Brain microvascular endothelial cell (primary cell): ENCODE measurements at regions not wholly inside any gene's neighbourhood (a gene's known extent, or its start where the extent isn't known, plus 50 kb on each side); places are given as distances from the start of the nearest gene placed in this dataset.

ENCODE experiments used
- DNase-seq: peaks from one replicate; pipeline ENCODE4 v3.0.0-alpha.2; 2020
- H3K27ac ChIP-seq: fragments of 250-450 bp; sonication (Bioruptor Pico); 2 replicates; pipeline ENCODE4 v1.5.1; 2020; ENCODE audit warnings: mild to moderate bottlenecking, moderate library complexity
- H3K27me3 ChIP-seq: fragments of 250-450 bp; sonication (Bioruptor Pico); replicated peaks from 2 replicates; pipeline ENCODE4 v1.5.1; 2020; ENCODE audit warnings: mild to moderate bottlenecking
- H3K36me3 ChIP-seq: fragments of 250-450 bp; sonication (Bioruptor Pico); replicated peaks from 2 replicates; pipeline ENCODE4 v1.5.1; 2020; ENCODE audit warnings: mild to moderate bottlenecking
- H3K4me3 ChIP-seq: 2 replicates; pipeline ENCODE4 v1.5.1; 2011; ENCODE audit warnings: low read depth, mild to moderate bottlenecking, control low read depth, low read length, moderate library complexity
- in situ Hi-C: cut with HindIII; loops from 2 replicates; pipeline ENCODE4 v1.10.0; 2017; ENCODE audit warnings: low sequenced_read_pairs, low pct_ligation_motif_present
- TF ChIP-seq, protein P1 (sequence below): IDR thresholded peaks from 2 replicates; pipeline ENCODE4 v1.5.1; 2011; ENCODE audit warnings: low read depth, mild to moderate bottlenecking, moderate library complexity, low read length, control low read depth, inconsistent platforms; ENCODE audit errors: missing control alignments

DNA sequence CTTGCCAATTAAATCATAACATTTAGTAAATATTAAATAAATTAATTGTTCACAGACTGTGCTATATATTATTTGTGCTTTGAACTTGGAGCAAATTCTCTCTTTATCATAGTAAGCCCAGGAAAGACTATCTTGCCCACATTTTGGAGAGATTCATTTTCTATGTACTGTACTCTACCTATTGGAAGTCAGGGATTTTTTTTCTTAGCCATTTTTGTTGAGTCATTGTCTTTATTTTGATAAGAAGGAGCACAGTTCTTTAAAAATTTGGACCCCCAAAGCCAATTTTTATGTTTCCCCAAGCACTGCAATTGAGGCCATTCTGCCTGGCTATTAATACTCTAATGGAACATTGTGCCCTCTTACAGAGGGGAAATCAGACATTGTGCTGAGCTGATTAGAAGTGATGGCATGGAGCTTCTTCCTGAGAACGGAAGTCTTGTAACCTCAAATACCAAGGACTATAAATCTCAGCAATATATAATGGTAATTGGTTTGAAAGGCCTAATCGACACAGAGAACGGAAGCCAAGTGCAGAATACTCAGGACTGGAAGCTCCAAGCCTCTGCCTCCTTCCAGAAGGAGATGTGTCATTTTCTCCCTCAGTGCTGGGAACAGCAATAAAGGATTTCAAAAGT, 188.8 kb upstream of the PAPPA start:
- no peak overlapping the region for H3K27ac ChIP-seq
- H3K27me3 ChIP-seq: no peaks in the 10 kb centered on the region
- no peak for DNase-seq
- TF ChIP-seq, protein P1, sequence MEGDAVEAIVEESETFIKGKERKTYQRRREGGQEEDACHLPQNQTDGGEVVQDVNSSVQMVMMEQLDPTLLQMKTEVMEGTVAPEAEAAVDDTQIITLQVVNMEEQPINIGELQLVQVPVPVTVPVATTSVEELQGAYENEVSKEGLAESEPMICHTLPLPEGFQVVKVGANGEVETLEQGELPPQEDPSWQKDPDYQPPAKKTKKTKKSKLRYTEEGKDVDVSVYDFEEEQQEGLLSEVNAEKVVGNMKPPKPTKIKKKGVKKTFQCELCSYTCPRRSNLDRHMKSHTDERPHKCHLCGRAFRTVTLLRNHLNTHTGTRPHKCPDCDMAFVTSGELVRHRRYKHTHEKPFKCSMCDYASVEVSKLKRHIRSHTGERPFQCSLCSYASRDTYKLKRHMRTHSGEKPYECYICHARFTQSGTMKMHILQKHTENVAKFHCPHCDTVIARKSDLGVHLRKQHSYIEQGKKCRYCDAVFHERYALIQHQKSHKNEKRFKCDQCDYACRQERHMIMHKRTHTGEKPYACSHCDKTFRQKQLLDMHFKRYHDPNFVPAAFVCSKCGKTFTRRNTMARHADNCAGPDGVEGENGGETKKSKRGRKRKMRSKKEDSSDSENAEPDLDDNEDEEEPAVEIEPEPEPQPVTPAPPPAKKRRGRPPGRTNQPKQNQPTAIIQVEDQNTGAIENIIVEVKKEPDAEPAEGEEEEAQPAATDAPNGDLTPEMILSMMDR: no peak
- in situ Hi-C loops: no loop called here
- H3K4me3 ChIP-seq: no peak overlapping the region
- H3K36me3 ChIP-seq: no peaks in the 10 kb centered on the region

DNA sequence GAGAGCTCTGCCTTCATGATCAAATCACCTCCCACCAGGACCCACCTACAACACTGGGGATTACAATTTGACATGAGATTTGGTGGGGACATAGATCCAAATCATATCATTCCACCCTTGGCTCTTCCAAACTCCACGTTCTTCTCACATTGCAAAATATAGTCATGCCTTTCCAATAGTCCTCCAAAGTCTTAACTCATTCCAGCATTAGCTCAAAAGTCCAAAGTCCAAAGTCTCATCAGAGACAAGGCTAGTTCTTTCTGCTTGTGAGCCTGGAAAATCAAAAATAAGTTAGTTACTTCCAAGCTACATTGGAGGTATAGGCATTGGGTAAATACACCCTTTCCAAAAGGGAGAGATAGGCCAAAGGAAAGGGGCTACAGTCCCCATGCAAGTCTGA, 186.9 kb upstream of the PAPPA start:
- TF ChIP-seq, protein P1: no peak
- Histone ChIP-seq H3K27me3 (no peaks in the 10 kb centered on the region), H3K27ac (no peak overlapping the region), H3K36me3 (no peaks in the 10 kb centered on the region), H3K4me3 (no peak overlapping the region)
- DNase-seq: no peak
- in situ Hi-C loops: no loop called here

DNA sequence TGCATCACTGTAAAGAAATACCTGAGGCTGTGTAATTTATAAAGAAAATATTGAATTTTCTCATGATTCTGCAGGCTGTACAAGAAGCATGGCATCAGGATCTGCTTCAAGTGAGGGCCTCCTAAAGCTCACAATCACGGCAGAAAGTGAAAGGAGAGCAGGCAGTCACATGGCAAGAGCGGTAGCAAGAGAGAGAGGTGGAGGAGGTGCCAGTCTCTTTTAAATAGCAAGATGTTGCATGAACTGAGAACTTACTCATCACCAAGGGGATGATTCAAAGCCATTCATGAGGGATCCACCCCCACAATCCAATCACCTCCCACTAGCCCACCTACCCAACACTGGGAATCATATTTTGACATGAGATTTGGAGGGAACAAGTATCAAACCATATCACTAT, 184.5 kb upstream of the PAPPA start:
- in situ Hi-C loops: no loop called here
- Histone ChIP-seq H3K27ac (no peak overlapping the region), H3K4me3 (no peak overlapping the region), H3K27me3 (no peaks in the 10 kb centered on the region), H3K36me3 (no peaks in the 10 kb centered on the region)
- TF ChIP-seq, protein P1: no peak
- DNase-seq: no peak

DNA sequence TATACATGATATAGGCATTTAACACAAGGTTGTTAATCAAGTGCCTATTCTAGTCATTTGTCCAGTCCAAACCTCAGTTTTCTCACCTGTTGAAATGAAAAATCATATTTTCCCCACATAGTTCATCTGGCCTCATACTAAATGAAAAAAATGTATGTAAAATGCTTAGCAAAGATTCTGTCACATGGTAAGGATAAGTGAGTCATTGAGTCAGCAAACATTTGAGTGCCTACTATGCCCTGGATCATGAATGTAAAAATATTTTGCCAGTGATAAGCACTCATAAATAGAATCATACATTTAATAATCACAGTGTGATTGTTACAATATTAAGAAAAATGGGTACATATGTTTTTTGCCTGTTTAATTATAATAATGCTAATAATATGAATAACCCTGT, 181.2 kb upstream of the PAPPA start:
- Histone ChIP-seq H3K36me3 (no peaks in the 10 kb centered on the region), H3K4me3 (no peak overlapping the region), H3K27me3 (no peaks in the 10 kb centered on the region), H3K27ac (no peak overlapping the region)
- in situ Hi-C loops: no loop called here
- no peak for DNase-seq
- TF ChIP-seq, protein P1: no peak

DNA sequence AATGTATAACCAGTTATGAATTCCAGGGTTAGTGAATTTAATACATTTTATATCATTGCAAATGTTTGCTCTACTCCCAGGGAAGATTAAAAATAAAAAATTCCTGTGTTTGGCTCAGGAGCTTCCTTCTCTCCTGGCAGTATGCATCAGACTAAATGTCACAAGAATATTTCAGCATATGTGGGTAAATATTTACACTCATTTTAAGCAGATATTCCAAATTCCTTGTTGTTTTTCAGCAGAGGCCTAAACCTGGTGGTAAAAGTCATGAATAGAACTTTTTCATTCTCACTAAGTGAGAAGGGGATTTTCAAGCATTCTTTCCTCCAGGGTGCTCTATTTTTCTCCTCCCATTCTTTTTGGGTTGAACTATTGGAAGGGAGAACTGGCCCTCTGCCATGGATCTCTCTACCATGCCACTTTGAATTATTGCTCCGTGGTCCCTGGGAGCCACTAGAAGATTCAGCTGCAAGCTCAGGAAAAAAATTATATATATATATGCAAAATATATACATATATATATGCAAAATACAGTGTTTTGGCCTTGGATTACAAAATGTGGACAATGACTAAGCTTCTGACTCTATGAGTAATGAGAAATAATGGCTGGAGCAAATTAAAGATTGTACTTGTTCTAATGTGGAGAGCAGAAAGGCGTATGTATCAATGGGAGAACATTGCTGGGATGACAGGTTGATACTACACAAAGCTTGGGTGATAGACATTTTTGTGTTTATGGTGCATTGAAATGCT, 180.6 kb upstream of the PAPPA start:
- in situ Hi-C loops: no loop called here
- no peaks in the 10 kb centered on the region for H3K36me3 ChIP-seq
- DNase-seq: no peak
- H3K27ac ChIP-seq: no peak overlapping the region
- TF ChIP-seq, protein P1: no peak
- H3K4me3 ChIP-seq: no peak overlapping the region
- H3K27me3 ChIP-seq: no peaks in the 10 kb centered on the region
